Fibroblast of skin of abdomen (primary cell): ENCODE measurements at regions not wholly inside any gene's neighbourhood (a gene's known extent, or its start where the extent isn't known, plus 50 kb on each side); places are given as distances from the start of the nearest gene placed in this dataset.

Source experiments
- DNase-seq: peaks from one replicate; pipeline ENCODE4 v3.0.0-alpha.2; 2013

DNA sequence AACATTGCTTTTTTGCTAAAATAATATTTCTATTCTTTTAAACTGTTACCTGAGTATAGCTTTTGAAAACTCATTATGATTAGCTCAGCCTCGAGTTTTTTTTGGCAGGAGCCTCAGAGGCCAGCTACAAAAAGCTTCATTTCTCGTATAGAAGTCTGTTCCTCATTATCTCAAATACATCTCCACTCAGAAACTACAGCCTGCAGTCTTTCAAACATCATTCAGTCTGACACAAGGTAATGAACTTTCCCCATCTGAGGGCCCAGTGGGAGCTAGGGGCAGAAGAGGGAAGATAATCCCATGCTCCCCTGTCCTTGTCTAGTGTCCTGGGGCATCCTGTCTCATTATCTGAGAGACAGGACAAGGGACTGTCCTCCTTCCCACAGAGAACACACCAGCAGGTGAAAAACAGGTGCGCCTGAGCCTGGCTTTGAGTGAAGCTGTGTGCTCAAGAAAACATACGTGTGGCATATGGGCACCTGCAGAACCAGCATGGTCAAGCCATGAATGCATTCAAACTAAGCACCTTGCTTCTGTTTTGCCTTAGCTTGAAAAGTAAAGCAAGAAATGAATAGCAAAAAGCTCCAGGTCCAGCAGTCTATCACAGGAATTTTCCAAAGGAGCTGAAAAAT is 247.5 kb downstream of the MREG start:
- DNase-seq, result no peak

DNA sequence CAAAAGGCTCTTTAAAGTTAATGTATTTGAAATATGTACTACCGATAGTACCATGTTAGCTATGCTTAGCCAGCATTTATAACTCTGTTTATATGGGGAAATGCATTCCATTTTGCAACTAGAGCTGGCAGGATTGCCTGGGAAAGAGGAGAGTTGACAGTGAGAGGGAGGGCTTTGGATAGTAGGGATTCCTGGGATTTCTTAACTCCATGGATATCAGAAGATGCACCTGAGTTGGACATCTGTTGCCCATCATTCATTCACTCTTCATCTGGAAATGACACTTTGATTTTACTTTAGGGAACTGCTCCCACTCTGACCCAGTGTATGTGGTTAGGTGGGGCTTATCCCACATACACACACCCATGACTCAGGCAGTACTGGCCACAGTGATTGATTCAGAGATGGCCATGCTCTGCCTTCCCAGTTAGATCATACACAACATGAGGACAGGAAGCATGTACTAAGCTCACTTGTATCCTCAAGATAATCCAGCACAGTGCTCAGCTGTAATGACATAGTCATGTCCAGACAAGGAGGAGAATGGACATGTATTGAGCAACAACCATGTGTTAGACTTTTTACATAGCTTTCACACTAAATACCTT is 248.8 kb downstream of the MREG start:
- DNase-seq, result peak; percentile 93

DNA sequence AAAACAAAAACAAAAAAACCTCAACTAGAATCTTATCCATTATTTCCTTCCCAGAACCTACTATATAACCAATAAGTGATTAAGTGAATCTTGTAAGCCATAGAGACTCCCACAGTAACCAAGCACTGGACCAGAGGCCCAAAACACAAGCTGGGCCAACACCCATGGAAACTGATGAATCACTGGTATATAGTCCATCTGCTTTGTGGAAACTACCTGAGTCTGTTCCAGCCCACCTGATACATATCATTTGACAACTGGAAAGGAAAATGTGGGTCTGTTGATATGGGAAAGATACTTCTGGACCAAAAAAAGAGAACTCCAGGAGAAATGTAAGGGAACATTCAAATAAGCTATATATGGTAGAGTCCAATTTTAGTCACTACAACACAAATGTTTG is 252.8 kb downstream of the MREG start:
- DNase-seq, result no peak

DNA sequence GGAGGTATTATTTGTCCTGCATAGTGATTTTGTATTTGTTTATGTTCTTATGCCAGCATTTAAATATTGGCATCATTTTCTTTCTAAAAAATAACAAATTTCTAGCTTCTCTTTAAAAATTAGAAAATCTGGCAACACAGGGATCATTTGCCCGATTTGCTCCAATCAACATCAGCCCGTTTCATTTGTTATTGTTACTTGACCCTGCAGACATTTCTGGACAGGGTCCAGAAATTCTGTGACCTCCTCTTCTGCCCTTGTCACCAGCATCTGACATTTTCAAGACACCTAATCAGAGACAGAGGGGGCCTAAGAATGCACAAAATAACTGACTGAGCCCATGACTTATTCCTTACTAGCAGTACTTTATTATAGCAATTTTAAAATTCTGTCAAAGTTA is 253.3 kb downstream of the MREG start:
- DNase-seq, result no peak

DNA sequence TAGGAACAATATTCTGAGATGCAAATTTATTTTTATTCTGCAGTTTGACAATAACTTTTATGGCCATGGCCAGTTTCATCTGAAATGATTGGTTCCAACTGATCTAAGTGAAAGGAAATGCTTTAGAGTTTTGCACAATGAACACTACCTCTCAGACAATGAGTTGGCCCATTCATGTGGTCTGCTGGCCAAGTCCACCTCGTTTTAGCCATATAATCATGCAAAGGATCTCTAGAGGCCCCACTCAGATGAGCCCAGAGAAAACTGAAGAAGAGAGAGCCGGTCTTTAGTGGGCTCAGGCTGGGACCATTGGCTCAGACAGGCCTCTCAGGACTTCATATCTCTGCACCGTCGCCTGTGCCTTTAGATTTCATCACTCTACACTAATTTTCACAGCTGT is 254.7 kb downstream of the MREG start:
- DNase-seq, result peak; percentile 79

DNA sequence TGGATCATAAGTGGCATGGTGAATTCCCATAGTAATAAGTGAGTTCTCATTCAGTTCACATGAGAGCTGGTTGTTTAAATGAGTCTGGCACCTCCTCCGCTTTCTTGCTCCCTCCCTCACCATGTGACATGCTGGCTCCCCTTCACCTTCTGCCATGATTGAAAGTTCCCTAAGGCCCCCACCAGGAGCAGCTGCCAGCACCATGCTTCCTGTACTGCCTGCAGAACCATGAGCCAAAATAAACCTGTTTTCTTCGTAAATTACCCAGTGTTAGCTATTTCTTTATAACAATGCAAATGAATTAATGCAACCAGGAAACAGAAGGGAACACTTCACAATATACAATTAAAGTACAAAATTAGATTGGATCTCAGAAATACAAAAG is 257.0 kb downstream of the MREG start:
- no peak for DNase-seq

DNA sequence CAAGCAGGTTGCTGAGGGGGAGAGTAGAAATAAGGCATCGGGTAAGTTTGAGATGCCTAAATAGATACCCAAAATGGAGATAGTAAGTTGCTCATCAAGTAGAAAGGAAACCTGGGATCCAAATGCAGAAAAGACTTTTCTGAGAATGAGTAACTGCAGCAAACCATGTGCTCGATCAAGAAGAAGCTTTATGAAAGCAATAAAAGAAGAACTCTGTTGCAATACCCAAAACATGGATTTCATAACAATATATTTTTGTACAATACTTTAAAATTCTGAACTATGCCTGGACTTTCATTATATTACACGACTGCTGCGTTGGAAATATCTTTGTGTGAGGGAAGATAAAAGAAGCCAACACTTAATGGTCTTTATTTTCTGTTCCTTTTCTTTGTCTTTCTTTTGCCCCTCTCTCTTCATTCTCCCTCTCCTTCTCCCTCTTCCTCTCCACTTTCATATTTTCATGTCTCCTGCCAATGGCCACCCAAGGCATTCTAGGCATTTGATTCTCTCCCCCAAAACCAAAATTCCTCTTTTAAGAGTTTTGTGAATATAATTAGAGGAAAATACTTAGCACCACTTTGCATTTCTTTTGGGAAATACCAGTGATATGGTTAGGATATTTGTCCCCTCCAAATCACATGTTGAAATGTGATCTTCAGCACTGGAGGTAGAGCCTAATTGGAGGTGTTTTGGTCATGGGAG is 257.6 kb downstream of the MREG start:
- peak; percentile 38 for DNase-seq

DNA sequence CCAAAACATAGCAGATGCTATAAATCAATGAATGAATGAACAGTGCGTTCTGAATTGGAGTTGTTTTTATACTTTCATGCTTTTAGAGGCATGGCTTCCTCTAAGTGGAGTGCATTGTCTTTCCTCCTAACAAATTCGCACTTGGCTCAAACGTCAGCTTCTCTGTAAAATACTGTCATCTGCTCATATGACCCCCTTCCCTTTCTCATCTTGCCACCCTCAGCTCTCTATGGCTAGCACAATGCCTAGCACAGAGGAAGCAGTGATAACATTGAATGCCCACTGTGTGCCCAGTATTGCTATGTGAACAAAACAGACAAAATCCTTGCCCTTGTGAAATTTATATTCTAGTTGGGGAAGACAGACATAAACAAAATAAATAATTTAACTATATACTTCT is 258.8 kb downstream of the MREG start:
- no peak for DNase-seq

DNA sequence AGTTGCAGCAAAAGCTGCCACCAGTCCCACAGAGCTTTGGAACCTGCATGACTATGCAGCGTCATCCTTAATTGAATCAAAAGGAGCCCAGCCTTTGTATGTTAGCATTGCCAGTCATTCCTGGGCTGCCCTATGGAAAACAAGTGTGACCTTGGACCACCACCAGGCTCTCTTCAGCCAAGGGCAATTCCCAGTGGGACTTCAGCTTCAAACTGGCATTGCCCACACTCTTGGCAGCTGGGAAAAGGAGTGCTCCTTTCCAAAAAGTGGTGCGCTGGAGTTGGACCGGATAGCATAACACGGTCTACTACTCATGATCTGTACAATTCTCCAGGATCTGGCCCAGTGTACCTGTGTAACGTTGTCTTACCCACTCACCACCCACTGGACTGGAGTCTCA is 259.5 kb downstream of the MREG start:
- DNase-seq, result no peak

DNA sequence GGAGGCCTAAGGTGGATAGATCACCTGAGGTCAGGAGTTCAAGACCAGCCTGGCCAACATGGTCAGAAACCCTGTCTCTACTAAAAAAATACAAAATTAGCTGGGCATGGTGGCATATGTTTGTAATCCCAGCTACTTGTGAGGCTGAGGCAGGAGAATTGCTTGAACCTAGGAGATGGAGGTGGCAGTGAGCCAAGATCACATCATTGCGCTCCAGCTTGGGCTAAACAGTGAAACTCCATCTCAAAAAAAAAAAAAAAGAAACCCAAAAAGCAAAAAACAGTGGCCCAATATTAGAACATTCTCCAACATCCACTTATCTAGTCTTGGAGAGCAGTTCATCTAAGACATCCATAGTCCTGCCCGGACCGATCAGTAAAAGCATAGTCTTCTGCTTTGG is 260.4 kb downstream of the MREG start:
- no peak for DNase-seq

DNA sequence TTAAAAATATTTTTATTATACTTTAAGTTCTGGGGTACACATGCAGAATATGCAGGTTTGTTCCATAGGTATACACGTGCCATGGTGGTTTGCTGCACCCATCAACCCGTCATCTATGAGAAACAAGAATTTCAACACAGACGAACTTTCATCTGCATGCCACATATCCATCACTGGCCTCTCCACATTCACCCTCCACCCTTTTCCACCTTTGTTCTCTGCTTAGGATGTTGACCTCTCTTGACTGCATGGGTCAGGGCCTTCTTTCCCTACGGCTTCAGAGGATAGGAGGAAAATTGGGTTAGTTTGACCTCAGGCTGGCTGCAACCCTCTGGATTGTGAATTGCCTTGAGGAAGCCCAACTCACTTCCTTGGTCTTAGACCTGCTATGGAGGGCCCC is 260.9 kb downstream of the MREG start:
- no peak for DNase-seq

DNA sequence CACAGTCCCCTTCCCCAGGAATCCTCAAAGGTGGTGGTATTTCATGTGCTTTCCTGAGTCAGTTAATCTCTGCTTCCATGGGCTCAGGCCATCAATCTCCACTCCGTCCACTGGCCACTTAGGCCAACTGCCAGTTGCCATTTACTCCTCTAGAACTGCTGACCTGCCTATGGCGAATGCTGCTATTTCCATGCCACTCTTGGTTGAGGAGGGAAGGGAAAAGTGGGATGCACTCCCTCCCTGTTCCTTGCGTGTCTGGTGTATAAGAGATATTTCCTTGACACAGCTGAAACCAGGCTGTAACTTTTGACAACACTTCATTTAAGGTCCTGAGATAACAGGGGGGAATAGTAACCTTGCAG is 261.5 kb downstream of the MREG start:
- DNase-seq, result no peak

DNA sequence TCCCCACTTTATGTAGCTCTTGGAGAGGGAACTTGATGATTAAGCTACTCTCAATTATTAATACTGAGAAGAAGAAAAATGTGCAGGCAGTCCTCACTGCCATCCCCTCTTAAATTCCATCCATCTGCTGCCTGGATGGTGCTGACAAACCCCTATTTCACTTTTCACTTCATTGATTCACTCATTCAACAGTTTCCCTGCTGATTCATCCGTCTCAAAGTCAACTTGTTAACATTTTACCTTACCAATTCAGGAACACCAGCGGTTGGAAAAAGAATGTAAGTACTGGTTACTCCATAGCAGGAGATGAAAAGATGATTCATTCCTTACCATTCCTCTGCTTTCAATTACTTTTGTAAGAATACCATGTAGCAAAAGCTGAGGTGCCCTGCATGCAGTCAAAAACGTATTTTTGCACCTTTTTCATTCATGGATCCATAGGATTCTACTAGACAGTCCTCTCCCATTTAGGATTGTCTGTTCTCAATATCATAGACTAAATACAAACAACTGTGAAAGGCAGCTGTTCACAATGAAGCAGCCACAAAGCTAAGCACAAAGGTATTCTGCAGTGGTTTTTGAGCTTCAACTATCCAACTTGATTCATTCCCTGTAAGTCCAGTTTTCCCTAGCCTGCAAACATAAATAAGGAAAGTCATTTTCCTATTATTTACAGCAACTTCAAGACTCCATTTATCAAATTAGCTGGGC is 262.0 kb downstream of the MREG start:
- peak; percentile 99 for DNase-seq

DNA sequence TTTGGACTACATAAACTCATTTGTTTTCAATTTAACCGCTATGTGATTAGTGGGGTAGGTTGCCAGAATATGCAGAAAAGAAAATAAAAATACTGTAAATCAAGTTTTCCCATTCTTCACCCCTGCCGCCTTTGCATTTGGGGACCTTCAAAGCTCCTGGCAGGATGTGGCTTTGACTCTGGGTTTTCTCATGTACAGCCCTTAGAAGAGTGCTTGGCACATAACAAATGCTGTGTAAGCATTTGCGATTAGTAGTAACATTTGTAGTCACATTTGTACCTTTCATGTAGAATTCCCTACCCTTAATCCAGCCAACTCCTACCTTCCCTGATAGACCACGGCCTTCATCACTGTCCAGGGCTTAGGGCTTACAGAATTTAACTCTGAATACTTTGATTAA is 262.6 kb downstream of the MREG start:
- peak; percentile 45 for DNase-seq

DNA sequence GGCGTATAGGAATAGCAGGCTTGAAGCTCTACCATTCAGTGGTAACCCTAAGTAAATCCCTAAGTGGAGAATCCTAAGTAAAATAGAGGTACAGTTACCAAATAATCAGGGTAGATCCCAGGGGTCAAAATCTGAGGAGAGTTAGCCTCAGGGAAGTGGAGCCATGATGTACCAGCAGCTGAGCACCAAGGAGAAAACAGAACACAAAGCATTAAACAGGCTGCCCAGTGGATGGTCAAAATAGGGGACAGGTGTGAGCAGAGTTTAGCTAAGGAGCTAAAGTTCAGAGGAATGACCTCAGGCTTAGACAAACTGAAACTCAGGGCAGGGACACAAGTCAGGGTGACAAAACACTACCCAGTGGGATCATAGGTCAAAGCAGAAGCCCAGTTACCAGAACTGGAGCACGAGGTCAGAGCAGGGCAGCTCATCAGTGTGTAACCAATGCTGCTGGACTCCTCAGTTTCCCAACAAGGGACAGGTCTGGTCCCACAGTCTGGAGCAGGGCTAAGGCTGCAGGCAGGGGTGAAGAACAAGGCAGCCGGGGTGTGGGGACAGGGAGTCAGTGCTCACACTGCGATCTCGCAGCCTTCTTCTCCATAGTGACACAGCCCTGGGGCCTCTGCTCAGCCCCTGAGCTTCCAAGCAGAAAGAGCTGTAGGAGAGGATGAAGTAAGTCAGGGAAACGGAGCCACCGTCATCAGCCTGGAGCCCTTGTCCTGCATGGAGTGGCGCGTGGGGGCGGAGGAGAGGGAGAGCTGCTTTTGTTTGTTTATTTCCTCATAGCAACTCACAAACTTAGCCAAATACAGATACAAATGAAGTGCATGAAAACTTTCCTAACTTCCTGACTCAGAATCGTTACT is 264.0 kb downstream of the MREG start:
- DNase-seq, result no peak

DNA sequence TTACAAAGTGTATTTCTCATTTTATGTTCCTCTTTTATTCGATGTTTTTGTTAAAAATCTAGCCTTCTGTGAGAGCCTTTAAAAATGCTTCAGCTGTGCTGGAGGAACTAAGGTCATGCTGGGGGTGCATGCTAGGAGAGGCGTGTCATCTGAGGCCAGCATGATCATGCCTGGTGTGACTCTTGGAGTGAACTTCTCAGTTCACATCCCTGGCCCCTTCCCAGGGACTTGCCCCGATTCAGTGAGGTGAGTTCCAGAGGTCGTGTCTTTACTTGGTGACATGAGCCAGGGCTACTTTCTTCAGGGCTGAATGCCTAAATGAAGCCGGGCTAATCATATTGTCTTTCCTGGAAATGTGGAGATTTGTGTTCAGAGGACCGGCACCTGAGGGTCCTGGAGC is 264.9 kb downstream of the MREG start:
- no peak for DNase-seq

DNA sequence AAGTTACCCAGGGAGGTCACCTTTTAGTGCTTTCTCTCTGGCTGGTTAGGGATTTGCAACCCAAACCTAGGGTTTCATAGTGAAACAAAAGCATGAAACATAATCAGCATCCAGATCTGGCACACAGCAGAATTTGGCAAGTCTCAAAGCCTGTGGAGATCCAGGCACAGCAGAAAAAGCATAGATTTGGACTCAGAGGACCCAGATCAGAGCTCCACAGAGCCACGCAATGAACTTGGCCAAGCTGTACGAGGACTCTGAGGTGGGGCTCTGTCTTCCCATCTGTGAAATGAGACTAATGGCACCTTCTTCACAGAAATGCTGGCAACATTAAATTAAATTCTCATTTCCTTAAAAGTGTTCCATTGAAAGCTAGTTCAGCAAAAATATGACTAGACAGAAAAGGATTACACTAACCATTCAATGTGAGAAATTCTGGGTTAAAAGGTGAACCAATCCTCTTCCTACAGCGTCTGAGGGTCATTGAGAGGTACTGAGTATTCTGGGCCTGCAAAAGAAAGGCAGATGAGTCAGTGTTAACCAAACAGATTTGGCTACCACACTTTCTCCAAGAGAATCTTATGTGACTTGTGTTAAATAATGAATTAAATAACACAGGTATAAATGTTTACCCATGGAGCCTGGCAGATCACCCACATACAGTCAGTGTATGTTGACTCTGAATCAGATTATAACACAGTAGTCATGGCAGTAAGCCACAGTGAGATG is 266.3 kb downstream of the MREG start:
- no peak for DNase-seq

DNA sequence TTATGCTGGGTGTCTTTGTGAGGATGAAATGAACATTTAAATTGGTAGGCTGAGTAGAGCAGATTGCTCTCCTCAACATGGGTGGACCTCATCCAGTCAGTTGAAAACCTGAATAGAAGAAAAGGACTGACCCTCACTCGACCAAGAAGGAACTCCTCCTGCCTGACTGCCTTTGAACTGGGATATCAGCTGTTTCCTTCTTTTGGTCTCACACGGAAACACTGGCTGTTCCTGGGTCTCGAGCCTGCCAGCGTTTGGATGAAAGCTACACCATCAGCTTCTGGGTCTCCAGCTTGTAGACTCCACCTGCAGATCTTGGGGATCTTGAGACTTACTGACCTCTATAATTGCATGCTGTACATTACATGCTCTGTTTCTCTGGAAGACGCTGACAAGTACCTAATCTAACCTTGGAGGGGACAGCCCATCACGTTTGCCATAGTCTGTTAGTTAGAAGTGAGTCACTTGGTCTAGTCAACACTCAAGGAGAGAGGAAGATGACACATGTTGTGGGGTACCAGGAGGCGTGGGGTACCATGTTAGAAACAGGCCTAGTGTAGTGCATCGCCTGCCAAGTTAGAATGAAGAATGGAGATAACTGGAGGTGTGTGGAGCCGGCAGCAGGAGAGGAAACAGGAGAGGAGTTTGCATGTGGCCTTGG is 267.0 kb downstream of the MREG start:
- DNase-seq, result no peak

DNA sequence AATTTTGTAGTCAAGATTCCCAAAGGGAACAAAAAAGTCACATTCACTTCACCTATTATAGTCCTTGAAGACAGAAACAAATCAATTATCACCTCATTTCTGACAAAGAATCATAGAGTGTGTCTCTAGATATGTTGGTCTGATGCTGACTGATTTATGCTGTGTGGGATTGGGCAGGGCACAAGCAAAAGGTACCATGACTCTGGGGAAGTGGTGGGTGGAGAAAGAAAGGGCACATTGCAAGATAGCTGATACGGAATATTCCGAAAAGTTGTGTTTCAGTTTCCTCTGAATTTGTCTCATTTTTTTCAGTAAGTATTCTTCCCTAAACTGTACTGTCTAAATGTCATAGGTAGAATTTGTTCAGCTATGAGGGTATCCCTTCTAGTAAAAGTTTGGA is 268.0 kb downstream of the MREG start:
- no peak for DNase-seq

DNA sequence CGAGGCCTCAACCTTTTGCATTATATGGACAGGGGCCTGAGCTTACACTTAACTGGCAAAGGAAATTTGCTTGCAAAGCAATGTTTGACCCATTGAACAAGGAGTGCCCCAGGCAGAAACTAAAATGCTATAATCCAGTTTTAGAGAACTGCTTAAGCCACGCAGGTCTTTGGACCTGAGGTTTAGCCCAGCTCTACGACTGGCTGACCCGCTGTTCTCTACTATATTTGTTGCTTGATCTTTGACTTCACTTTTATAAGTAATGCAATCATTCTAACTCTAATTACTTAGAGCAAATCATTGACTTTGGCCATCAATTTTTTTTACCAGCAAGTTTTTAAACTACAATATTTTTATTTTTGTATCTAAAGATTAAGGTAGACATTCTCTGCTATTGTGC is 268.8 kb downstream of the MREG start:
- no peak for DNase-seq

DNA sequence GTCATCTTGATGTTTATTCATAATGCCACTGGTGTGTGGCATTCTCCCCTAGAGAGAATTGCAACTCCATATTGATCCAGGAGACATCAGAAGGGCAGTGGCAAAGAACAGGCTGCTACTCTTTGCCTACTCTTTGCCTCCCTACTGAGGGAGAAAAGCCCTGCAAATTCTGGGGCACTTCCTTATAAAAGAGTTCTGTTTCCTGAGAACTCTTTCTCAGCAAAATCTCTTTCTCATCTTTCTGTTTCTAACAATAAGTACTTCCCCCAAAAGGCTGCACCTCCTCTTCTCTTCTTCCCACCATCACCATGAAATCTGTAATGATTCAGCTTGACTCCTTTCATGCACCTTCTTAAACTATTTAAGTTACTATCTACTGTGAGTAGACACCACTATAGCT is 270.3 kb downstream of the MREG start:
- DNase-seq, result no peak

DNA sequence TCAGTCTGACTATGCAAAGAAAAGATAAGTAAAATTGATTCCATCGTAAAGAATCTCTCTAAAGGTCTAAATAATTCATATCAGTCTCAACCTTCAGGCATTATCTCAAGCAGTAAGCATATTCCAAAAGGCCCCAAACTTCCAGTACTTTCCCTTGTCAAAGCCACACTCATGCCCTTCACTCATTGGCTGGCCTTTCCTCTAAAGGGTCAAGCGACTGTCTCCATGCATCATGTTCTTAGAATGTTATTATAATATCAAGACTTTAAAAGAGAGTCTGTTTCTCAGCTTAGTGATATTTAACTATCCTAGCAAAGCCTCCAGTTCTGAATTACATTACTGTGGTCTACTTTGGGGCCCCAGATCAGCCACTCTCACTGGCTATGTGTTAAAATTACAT is 271.3 kb downstream of the MREG start:
- DNase-seq, result no peak
